ENCODE measurements at regions not wholly inside any gene's neighbourhood (a gene's known extent, or its start where the extent isn't known, plus 50 kb on each side); places are given as distances from the start of the nearest gene placed in this dataset.

DNA sequence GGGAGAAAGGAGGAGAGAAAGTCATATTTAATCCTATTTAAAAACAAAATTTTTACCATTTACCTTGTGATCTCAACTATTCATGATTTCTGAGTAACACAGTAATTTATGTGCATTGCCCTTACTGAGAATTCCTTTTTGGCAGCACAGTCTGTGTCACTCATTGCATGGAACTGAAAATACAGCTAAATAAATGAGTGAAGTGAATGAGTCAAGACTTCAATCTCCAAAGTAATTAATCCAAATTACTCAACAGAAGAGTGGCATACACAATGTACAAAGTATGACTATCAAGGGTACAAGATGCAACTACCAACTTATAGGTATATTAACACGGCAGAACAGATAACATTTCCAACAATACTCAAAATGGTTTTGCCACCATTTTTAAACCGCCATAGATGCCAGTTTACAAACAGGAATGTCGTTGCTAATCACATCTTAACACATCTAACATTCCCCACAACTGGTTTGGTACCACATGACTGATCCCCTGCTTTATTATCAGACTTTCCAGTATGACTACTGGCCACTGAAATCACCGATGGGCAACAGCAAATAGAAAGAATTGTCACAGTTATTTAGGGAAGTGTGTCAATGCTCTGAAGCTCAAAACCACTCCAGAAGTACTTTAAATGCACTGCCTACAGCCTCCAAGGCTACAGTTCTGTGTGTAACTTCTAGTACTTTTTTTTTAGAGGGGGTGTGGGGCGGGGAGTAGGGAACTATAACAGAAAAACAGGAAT lies 410.4 kb downstream of the SHQ1 start:
- Histone ChIP-seq H3K27me3 (ENCODE audit: low read depth, low read length) (no peaks in the 10 kb centered on the region), H3K9me3 (ENCODE audit: control insufficient read depth in 1 of 2, low read length in 2 of 2) (no peaks in the 10 kb centered on the region), H3K27ac (ENCODE audit: low read length) (no peak overlapping the region), H3K4me3 (ENCODE audit: low read depth in 1 of 2, low read length in 2 of 2) (no peak overlapping the region), H3K36me3 (ENCODE audit: control insufficient read depth in 1 of 2, insufficient read depth in 2 of 2, low read length in 2 of 2) (peaks cover 0 to 6% of the 10 kb centered on the region in 2 donors), H3K4me1 (ENCODE audit: control insufficient read depth in 1 of 2, insufficient read depth in 2 of 2, low read length in 2 of 2) (peaks cover 7 to 13% of the 10 kb centered on the region in 2 donors)

DNA sequence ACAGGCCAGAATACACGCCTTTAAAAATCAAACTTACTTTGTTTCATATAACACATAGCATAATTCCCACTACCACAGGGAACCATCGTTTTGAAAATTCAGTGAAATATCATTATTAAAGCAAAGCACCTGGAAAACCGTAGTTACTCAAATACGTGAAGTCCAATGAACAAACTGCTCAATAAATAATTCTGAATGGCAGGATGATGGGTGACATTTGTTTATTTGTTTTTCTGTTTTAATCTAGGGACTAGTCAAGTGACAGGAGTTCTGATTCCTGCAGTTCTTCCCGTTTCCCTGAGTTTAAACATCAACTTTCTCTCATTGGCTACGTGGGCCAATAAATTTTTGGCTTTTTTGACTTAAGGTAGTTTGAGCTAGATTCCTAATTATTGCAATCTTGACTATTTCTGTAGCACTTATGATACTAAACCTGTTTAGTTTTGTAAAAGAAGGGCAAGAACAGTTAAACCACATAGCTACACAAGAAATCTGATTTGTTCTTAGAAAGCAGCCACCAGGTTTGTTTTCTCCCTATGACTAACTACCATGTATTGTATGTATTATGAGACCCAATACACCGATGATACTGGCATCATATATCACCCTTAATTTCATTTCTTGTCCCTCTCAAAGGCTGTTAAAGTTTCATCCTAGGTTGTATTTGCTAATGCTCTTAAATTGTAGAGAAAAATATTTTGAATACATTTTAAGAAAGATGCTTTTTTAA lies 411.2 kb downstream of the SHQ1 start:
- no peak overlapping the region for H3K27ac ChIP-seq (ENCODE audit: low read length)
- H3K36me3 ChIP-seq (ENCODE audit: control insufficient read depth in 1 of 2, insufficient read depth in 2 of 2, low read length in 2 of 2): peaks cover 0 to 6% of the 10 kb centered on the region in 2 donors
- H3K9me3 ChIP-seq (ENCODE audit: control insufficient read depth in 1 of 2, low read length in 2 of 2): no peaks in the 10 kb centered on the region
- no peak overlapping the region for H3K4me3 ChIP-seq (ENCODE audit: low read depth in 1 of 2, low read length in 2 of 2)
- no peaks in the 10 kb centered on the region for H3K27me3 ChIP-seq (ENCODE audit: low read depth, low read length)
- peaks cover 7 to 13% of the 10 kb centered on the region in 2 donors for H3K4me1 ChIP-seq (ENCODE audit: control insufficient read depth in 1 of 2, insufficient read depth in 2 of 2, low read length in 2 of 2)

DNA sequence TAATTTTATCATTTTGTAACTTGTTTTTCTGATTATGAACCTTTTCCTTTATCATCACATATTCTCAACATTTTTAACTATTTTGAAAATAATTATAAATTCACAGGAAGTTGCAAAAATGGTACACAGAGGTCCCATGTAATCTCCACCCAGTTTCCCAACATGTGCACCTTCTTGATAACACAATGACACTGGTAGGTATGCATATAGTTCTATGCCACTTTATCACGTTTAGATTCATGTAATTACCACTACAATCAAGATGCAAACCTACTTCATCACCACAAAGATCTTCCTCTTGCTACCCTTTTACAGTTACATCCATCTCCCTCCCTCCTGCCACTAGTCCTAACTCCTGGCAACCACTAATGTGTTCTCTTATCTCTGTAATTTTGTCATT lies 413.9 kb downstream of the SHQ1 start:
- peaks cover 0 to 5% of the 10 kb centered on the region in 2 donors for H3K36me3 ChIP-seq (ENCODE audit: control insufficient read depth in 1 of 2, insufficient read depth in 2 of 2, low read length in 2 of 2)
- no peak overlapping the region for H3K27ac ChIP-seq (ENCODE audit: low read length)
- no peak overlapping the region for H3K4me3 ChIP-seq (ENCODE audit: low read depth in 1 of 2, low read length in 2 of 2)
- H3K27me3 ChIP-seq (ENCODE audit: low read depth, low read length): no peaks in the 10 kb centered on the region
- peaks cover 7 to 12% of the 10 kb centered on the region in 2 donors for H3K4me1 ChIP-seq (ENCODE audit: control insufficient read depth in 1 of 2, insufficient read depth in 2 of 2, low read length in 2 of 2)
- H3K9me3 ChIP-seq (ENCODE audit: control insufficient read depth in 1 of 2, low read length in 2 of 2): no peaks in the 10 kb centered on the region

DNA sequence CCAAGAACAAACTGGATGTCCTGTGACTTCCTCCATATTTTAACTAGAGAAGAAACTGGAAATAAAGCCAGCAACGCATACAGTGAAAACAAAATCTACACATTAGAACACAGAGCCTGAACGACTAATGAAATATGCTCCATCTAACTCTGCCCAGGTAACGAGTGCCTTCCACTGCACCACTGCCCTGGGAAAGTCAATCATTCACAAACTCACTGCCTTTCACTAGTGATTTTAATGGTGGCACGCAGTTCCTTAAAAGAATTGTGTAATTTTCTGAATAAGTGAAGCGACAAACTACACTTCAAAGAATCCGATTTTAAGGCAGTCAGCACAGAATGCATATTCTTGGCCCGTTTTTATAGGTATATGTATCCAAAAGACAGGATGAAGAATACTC lies 416.0 kb downstream of the SHQ1 start:
- H3K4me1 ChIP-seq (ENCODE audit: control insufficient read depth in 1 of 2, insufficient read depth in 2 of 2, low read length in 2 of 2): peaks cover 0 to 19% of the 10 kb centered on the region in 2 donors
- no peaks in the 10 kb centered on the region for H3K36me3 ChIP-seq (ENCODE audit: control insufficient read depth in 1 of 2, insufficient read depth in 2 of 2, low read length in 2 of 2)
- H3K4me3 ChIP-seq (ENCODE audit: low read depth in 1 of 2, low read length in 2 of 2): no peak overlapping the region
- no peaks in the 10 kb centered on the region for H3K27me3 ChIP-seq (ENCODE audit: low read depth, low read length)
- H3K27ac ChIP-seq (ENCODE audit: low read length): no peak overlapping the region
- H3K9me3 ChIP-seq (ENCODE audit: control insufficient read depth in 1 of 2, low read length in 2 of 2): no peaks in the 10 kb centered on the region

DNA sequence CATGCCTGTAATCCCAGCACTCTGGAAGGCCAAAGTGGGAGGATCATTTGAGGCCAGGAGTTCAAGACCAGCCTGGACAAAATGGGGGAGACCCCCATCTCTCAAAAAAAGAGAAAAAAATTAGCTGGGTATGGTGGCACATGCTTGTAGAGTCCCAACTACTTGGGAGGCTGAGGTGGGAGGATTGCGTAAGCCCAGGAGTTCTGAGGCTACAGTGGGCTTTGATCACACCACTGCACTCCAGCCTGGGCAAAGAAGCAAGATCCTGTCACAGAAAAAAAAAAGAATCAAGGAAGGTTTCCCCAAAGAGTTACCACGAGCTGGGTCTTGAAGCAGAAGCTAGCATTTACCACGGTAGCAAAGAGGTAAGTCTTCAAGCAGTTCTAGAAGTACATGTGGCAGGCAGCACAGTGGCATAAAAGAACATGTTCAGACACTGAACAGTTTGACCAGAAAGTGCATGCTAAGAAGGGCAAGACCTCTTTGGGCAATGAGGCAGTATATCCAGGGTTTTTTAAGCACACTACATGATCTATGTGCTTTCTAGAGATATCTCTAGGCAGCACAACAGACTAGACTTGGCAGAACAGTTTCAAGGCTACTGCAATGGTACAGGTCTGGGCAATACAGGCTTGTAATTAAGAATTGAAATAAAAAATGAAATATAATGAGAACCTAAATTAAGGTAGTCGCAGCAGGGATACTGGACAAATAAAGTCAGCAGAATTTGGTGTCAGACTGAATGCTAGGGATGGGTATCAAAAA lies 418.5 kb downstream of the SHQ1 start:
- no peak overlapping the region for H3K4me3 ChIP-seq (ENCODE audit: low read depth in 1 of 2, low read length in 2 of 2)
- H3K9me3 ChIP-seq (ENCODE audit: control insufficient read depth in 1 of 2, low read length in 2 of 2): no peaks in the 10 kb centered on the region
- H3K4me1 ChIP-seq (ENCODE audit: control insufficient read depth in 1 of 2, insufficient read depth in 2 of 2, low read length in 2 of 2): peaks cover 0 to 20% of the 10 kb centered on the region in 2 donors
- no peaks in the 10 kb centered on the region for H3K36me3 ChIP-seq (ENCODE audit: control insufficient read depth in 1 of 2, insufficient read depth in 2 of 2, low read length in 2 of 2)
- H3K27ac ChIP-seq (ENCODE audit: low read length): no peak overlapping the region
- no peaks in the 10 kb centered on the region for H3K27me3 ChIP-seq (ENCODE audit: low read depth, low read length)

DNA sequence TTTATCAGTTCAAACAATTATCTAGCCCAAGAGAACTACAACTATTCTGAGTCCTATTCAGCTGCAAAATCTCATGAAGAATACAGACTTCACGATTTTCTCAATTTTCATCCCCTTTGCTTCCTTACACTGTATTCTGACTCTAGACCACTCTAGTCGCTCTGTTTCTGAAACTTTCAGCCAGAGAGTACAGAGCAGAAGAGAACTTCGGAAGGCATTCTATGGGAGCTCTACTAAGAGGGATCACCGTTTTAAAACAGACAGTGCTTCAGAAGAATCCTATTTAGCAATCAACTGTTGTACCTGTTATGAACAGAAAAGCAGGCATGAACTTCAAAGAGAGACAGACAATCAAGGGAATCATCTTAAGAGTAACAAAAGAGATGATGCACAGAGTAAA lies 419.4 kb downstream of the SHQ1 start:
- Histone ChIP-seq H3K36me3 (ENCODE audit: control insufficient read depth in 1 of 2, insufficient read depth in 2 of 2, low read length in 2 of 2) (no peaks in the 10 kb centered on the region), H3K27ac (ENCODE audit: low read length) (no peak overlapping the region), H3K4me1 (ENCODE audit: control insufficient read depth in 1 of 2, insufficient read depth in 2 of 2, low read length in 2 of 2) (peaks cover 0 to 20% of the 10 kb centered on the region in 2 donors)

DNA sequence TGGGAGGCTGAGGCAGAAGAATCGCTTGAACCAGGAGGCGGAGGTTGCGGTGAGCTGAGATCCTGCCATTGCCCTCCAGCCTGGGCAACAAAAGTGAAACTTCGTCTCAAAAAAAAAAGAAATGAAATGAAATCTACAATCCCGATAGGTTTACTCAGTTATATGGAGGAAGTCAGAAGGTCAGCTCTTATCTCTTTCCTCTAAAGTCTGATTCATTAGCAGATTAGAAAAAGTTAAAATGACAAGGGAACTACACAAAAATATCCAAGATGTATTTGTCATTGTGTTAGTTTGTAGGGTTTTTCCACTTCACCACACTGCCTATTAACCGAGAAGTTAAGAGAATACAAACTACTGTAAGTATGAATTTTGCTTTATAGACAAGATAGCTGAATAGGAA lies 420.6 kb downstream of the SHQ1 start:
- H3K4me3 ChIP-seq (ENCODE audit: low read depth in 1 of 2, low read length in 2 of 2): no peak overlapping the region
- no peaks in the 10 kb centered on the region for H3K27me3 ChIP-seq (ENCODE audit: low read depth, low read length)
- H3K27ac ChIP-seq (ENCODE audit: low read length): no peak overlapping the region
- no peaks in the 10 kb centered on the region for H3K9me3 ChIP-seq (ENCODE audit: control insufficient read depth in 1 of 2, low read length in 2 of 2)
- no peaks in the 10 kb centered on the region for H3K36me3 ChIP-seq (ENCODE audit: control insufficient read depth in 1 of 2, insufficient read depth in 2 of 2, low read length in 2 of 2)
- peaks cover 0 to 17% of the 10 kb centered on the region in 2 donors for H3K4me1 ChIP-seq (ENCODE audit: control insufficient read depth in 1 of 2, insufficient read depth in 2 of 2, low read length in 2 of 2)

More for the DNA sequence above, 419.4 kb downstream of the SHQ1 start:
- H3K4me3 ChIP-seq (ENCODE audit: low read depth in 1 of 2, low read length in 2 of 2): no peak overlapping the region
- H3K9me3 ChIP-seq (ENCODE audit: control insufficient read depth in 1 of 2, low read length in 2 of 2): no peaks in the 10 kb centered on the region
- no peaks in the 10 kb centered on the region for H3K27me3 ChIP-seq (ENCODE audit: low read depth, low read length)

DNA sequence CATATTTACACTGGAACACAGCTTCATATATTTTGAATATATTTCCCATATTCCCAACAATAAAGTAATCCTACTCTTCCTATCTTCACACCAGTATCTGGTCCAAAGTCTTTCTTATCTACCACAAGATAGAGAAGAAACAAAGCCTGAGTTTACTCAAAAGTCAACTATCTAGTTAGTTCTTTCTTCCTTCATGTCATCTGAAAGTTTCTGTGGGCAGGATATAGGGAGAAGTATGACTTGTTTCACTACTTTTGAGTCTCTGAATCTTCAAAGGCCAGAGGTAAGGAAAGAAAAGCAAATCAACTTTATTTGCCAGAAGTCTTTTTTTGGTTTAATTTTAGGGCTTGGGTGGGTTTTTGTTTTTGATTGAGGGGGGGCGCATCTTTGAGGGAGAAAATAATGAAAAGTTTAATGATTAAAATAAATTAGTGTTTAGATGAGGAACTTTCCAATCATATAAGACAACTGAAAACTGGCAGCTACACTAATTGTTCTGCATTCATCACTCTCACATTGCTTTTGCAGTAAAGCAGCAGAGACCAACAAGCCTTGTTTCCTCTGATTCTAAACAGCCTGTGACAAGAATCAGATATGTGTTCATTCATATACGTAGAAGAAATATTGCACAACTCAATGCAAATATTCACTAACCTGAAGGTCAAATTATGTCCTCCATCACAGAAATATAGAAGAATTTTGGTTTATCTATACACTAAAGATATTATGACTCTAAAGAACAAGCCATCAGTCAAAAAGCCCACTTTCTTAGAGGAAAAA lies 421.4 kb downstream of the SHQ1 start:
- H3K9me3 ChIP-seq (ENCODE audit: control insufficient read depth in 1 of 2, low read length in 2 of 2): peaks cover 0 to 6% of the 10 kb centered on the region in 2 donors
- H3K4me3 ChIP-seq (ENCODE audit: low read depth in 1 of 2, low read length in 2 of 2): no peak overlapping the region
- peaks cover 0 to 17% of the 10 kb centered on the region in 2 donors for H3K4me1 ChIP-seq (ENCODE audit: control insufficient read depth in 1 of 2, insufficient read depth in 2 of 2, low read length in 2 of 2)
- H3K27me3 ChIP-seq (ENCODE audit: low read depth, low read length): no peaks in the 10 kb centered on the region
- H3K27ac ChIP-seq (ENCODE audit: low read length): no peak overlapping the region
- no peaks in the 10 kb centered on the region for H3K36me3 ChIP-seq (ENCODE audit: control insufficient read depth in 1 of 2, insufficient read depth in 2 of 2, low read length in 2 of 2)

DNA sequence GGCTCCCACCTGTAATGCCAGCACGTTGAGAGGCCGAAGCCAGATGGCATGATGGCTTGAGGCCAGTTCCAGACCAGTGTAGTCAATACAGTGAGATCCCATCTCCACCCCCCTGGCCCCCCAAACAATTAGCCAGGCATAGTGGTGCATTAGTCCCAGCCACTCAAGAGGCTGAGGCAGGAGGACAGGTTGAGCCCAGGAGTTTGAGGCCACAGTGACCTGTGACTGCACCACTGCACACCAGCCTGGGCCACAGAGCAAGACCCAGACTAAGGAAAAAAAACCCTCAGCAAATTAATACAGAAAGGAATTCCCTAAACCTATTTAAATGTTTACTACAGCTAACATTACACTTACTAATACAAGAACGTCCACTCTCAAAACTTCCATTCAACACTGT lies 424.6 kb downstream of the SHQ1 start:
- no peaks in the 10 kb centered on the region for H3K36me3 ChIP-seq (ENCODE audit: control insufficient read depth in 1 of 2, insufficient read depth in 2 of 2, low read length in 2 of 2)
- H3K27ac ChIP-seq (ENCODE audit: low read length): no peak overlapping the region
- H3K9me3 ChIP-seq (ENCODE audit: control insufficient read depth in 1 of 2, low read length in 2 of 2): peaks cover 0 to 7% of the 10 kb centered on the region in 2 donors
- H3K27me3 ChIP-seq (ENCODE audit: low read depth, low read length): no peaks in the 10 kb centered on the region
- H3K4me1 ChIP-seq (ENCODE audit: control insufficient read depth in 1 of 2, insufficient read depth in 2 of 2, low read length in 2 of 2): peaks cover 0 to 8% of the 10 kb centered on the region in 2 donors
- no peak overlapping the region for H3K4me3 ChIP-seq (ENCODE audit: low read depth in 1 of 2, low read length in 2 of 2)

DNA sequence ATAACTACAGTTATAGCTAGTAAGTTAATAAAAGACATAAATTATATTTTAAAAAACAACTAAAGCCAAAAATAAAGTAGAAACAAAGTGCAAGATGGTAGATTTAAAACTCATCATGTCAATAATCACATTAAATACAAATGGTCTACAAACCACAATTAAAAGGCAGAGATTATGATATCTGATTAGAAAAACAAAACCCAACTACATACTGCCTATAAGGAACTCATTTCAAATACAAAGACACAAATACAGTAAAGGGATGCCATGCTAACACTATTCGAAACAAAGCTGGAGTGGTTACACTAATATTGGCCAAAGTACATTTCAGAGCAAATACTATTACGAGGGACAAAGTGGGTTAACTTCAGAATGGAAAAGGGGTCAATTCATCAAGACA lies 426.5 kb downstream of the SHQ1 start:
- Histone ChIP-seq H3K27ac (ENCODE audit: low read length) (no peak overlapping the region), H3K4me3 (ENCODE audit: low read depth in 1 of 2, low read length in 2 of 2) (no peak overlapping the region)

More for the DNA sequence above, 426.5 kb downstream of the SHQ1 start:
- Histone ChIP-seq H3K36me3 (ENCODE audit: control insufficient read depth in 1 of 2, insufficient read depth in 2 of 2, low read length in 2 of 2) (no peaks in the 10 kb centered on the region), H3K27me3 (ENCODE audit: low read depth, low read length) (no peaks in the 10 kb centered on the region), H3K4me1 (ENCODE audit: control insufficient read depth in 1 of 2, insufficient read depth in 2 of 2, low read length in 2 of 2) (no peaks in the 10 kb centered on the region), H3K9me3 (ENCODE audit: control insufficient read depth in 1 of 2, low read length in 2 of 2) (peaks cover 0 to 7% of the 10 kb centered on the region in 2 donors)
